HEK293T (cell line): ENCODE measurements at regions not wholly inside any gene's neighbourhood (a gene's known extent, or its start where the extent isn't known, plus 50 kb on each side); places are given as distances from the start of the nearest gene placed in this dataset.
A peak's percentile ranks its signal among the peaks of the same experiment; 100 is the strongest.

Experiments
- CTCF ChIA-PET: fragments of 350-600 bp; formaldehyde crosslinking; extraction: SDS; loops from one replicate; lab custom pipeline; 2021; ENCODE audit warnings: antibody characterized with exemption, inconsistent platforms; lab: Yijun Ruan, JAX
- POLR2A ChIA-PET: fragments of 350-600 bp; formaldehyde crosslinking; extraction: SDS; loops from one replicate; lab custom pipeline; 2020; ENCODE audit warnings: antibody characterized with exemption, inconsistent platforms; lab: Yijun Ruan, JAX
- DNase-seq: peaks from one replicate; pipeline ENCODE4 v3.0.0; 2012; ENCODE audit warnings: mixed read lengths; ENCODE audit errors: extremely low spot score
- ARNT ChIP-seq: fragments of 450-650 bp; IDR thresholded peaks from 2 replicates; pipeline ENCODE4 v1.6.1; 2017; ENCODE audit warnings: mild to moderate bottlenecking
- BHLHE40 ChIP-seq: fragments of 450-650 bp; IDR thresholded peaks from 2 replicates; pipeline ENCODE4 v1.6.1; 2016; ENCODE audit warnings: mild to moderate bottlenecking, moderate library complexity, borderline replicate concordance
- CTBP1 ChIP-seq: fragments of 450-650 bp; IDR thresholded peaks from 2 replicates; pipeline ENCODE4 v1.6.1; 2016; ENCODE audit warnings: borderline replicate concordance
- ELF4 ChIP-seq: fragments of 450-650 bp; IDR thresholded peaks from 2 replicates; pipeline ENCODE4 v1.6.1; 2017; ENCODE audit warnings: antibody characterized with exemption
- FOXA1 ChIP-seq: fragments of 450-650 bp; IDR thresholded peaks from 2 replicates; pipeline ENCODE4 v1.6.1; 2016; ENCODE audit warnings: mild to moderate bottlenecking
- FOXK2 ChIP-seq: fragments of 450-650 bp; IDR thresholded peaks from 2 replicates; pipeline ENCODE4 v1.6.1; 2016; ENCODE audit warnings: mild to moderate bottlenecking
- FOXM1 ChIP-seq: fragments of 450-650 bp; IDR thresholded peaks from 2 replicates; pipeline ENCODE4 v1.6.1; 2017; ENCODE audit warnings: mild to moderate bottlenecking, borderline replicate concordance
- HDGF ChIP-seq: fragments of 450-650 bp; IDR thresholded peaks from 2 replicates; pipeline ENCODE4 v1.6.1; 2017; ENCODE audit warnings: antibody characterized with exemption, borderline replicate concordance
- L3MBTL2 ChIP-seq: fragments of 450-650 bp; conservative IDR thresholded peaks from 2 replicates; pipeline ENCODE4 v1.6.1; 2016; ENCODE audit warnings: mild to moderate bottlenecking
- LEF1 ChIP-seq: fragments of 450-650 bp; IDR thresholded peaks from 2 replicates; pipeline ENCODE4 v1.6.1; 2017; ENCODE audit warnings: mild to moderate bottlenecking, borderline replicate concordance
- NFRKB ChIP-seq: fragments of 450-650 bp; IDR thresholded peaks from 2 replicates; pipeline ENCODE4 v1.6.1; 2016; ENCODE audit warnings: mild to moderate bottlenecking, moderate library complexity
- PKNOX1 ChIP-seq: fragments of 450-650 bp; IDR thresholded peaks from 2 replicates; pipeline ENCODE4 v1.6.1; 2016
- SP1 ChIP-seq: fragments of 450-650 bp; IDR thresholded peaks from 2 replicates; pipeline ENCODE4 v1.6.1; 2017
- SUZ12 ChIP-seq: fragments of 450-650 bp; IDR thresholded peaks from 2 replicates; pipeline ENCODE4 v1.6.1; 2016; ENCODE audit warnings: mild to moderate bottlenecking
- TARDBP ChIP-seq: fragments of 450-650 bp; IDR thresholded peaks from 2 replicates; pipeline ENCODE4 v1.6.1; 2016
- ZNF384 ChIP-seq: fragments of 450-650 bp; IDR thresholded peaks from 2 replicates; pipeline ENCODE4 v1.6.1; 2016

DNA sequence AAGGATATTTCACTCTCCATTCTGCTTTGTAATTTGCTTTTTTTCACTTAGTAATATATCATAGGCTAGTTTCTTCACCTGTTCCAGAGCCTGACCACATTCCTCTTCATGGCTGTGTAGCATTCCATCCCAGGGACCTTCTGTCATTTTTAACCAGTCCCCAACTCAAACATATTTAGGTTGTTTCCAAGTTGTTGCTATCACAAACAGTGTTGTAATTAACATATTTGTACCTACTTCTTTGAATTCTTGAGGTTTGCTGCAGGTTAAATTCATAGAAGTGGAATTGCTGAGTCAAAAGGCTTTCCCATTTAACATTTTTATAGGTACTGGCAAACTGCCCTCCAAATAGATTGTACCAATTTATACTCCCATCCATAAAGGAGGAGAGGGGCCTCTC, 65.1 kb upstream of the MED9 start:
- no peak for DNase-seq
- CTCF ChIA-PET: interaction anchor here (0.6 kb wide), 1 partner anchor 258 kb away, joined by 3 read pairs; no protein-coding TSS in a partner anchor
- POLR2A ChIA-PET: no interaction called here
- no peak for TF ChIP-seq ARNT
- TF ChIP-seq ELF4: no peak
- TF ChIP-seq SUZ12: no peak
- no peak for TF ChIP-seq BHLHE40
- no peak for TF ChIP-seq FOXM1

GRCh38 chr17:17412326-17412725, 64.5 kb upstream of the MED9 start:
- POLR2A ChIA-PET: interaction anchor here (1.0 kb wide), 1 partner anchor 179 kb away, joined by 4 read pairs; the partner anchor contains the start of gene PEMT
- CTCF ChIA-PET: interaction anchor here (0.6 kb wide), 1 partner anchor 258 kb away, joined by 3 read pairs; no protein-coding TSS in a partner anchor
- DNase-seq: no peak
- no peak for TF ChIP-seq NFRKB
- TF ChIP-seq SUZ12: no peak
- no peak for TF ChIP-seq CTBP1
- no peak for TF ChIP-seq ARNT
- TF ChIP-seq TARDBP: no peak
- no peak for TF ChIP-seq HDGF
- no peak for TF ChIP-seq ELF4

- ChIA-PET CTCF (no interaction called here), POLR2A (interaction anchor here (1.0 kb wide), 1 partner anchor 178 kb away, joined by 4 read pairs; the partner anchor contains the start of gene PEMT)
- no peak for DNase-seq
- TF ChIP-seq CTBP1 (no peak), TARDBP (no peak), ZNF384 (no peak), SP1 (no peak)
Measured at GRCh38 chr17:17413215-17413792, 63.5 kb upstream of the MED9 start.

DNA sequence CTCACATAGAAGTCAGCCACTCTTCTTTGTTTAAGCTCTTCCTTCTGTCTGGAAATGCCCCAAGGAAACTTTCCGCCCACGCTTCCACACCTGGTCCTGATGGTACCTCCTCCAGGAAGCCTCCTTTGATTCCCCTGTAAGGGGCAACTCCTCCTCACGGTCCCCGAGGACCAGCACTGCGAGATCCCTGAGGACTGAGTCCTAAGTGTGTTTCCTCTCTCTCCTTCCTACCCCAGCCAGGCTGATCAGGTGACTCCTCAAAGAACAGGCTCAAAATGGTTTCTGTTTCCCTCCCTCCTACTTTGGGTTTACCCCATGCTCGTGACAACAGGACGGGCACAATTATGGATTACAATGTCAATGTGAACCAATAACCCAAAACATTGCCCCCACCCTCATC, 63.0 kb upstream of the MED9 start:
- TF ChIP-seq BHLHE40 (no peak), NFRKB (no peak), HDGF (no peak), TARDBP (no peak), FOXK2 (no peak), FOXA1 (no peak), PKNOX1 (no peak), SP1 (no peak), LEF1 (no peak), SUZ12 (no peak), CTBP1 (no peak), FOXM1 (no peak), ARNT (no peak), L3MBTL2 (no peak), ELF4 (no peak), ZNF384 (no peak)
- ChIA-PET CTCF (no interaction called here), POLR2A (no interaction called here)
- no peak for DNase-seq

GRCh38 chr17:17414341-17414805, 62.4 kb upstream of the MED9 start:
- ChIA-PET POLR2A (no interaction called here), CTCF (no interaction called here)
- DNase-seq: no peak
- TF ChIP-seq SP1 (no peak), FOXK2 (no peak), ARNT (no peak), BHLHE40 (no peak), FOXM1 (no peak), SUZ12 (no peak), HDGF (no peak), ELF4 (no peak), L3MBTL2 (no peak), PKNOX1 (no peak)

DNA sequence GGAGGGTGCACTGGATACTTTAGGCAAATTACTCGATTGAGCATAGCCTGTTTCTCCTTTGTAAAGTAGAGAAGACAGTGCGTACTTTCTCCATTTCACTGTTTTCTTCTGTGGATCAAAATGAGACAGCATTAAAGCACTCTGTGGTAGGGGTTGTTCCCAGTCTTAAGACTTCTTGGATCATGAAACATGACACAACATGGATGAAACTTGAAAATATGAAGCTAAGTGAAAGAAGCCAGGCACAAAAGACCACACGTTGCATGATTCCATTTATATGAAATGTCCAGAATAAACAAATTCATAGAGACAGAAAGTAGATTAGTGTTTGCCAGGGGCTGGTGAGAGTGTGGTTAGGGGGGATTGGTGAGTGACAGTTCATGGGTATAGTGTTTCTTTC, 61.8 kb upstream of the MED9 start:
- CTCF ChIA-PET: no interaction called here
- POLR2A ChIA-PET: no interaction called here
- no peak for DNase-seq
- no peak for TF ChIP-seq FOXK2
- no peak for TF ChIP-seq L3MBTL2
- no peak for TF ChIP-seq FOXA1
- no peak for TF ChIP-seq FOXM1
- no peak for TF ChIP-seq SP1
- TF ChIP-seq SUZ12: no peak
- no peak for TF ChIP-seq PKNOX1
- no peak for TF ChIP-seq ZNF384
- TF ChIP-seq TARDBP: no peak
- TF ChIP-seq HDGF: no peak
- no peak for TF ChIP-seq ARNT
- TF ChIP-seq LEF1: no peak
- TF ChIP-seq NFRKB: no peak
- TF ChIP-seq ELF4: no peak

GRCh38 chr17:17416007-17416399, 60.8 kb upstream of the MED9 start:
- ChIA-PET POLR2A (no interaction called here), CTCF (no interaction called here)
- peak; percentile 52 for DNase-seq

More at GRCh38 chr17:17416007-17416399, 60.8 kb upstream of the MED9 start:
- TF ChIP-seq HDGF: no peak
- TF ChIP-seq SUZ12: no peak
- no peak for TF ChIP-seq CTBP1
- TF ChIP-seq L3MBTL2: no peak; the same call in 1 of the 2 replicates
- no peak for TF ChIP-seq LEF1
- TF ChIP-seq ELF4: no peak
- TF ChIP-seq BHLHE40: no peak
- no peak for TF ChIP-seq ARNT
- no peak for TF ChIP-seq FOXK2
- TF ChIP-seq ZNF384: no peak
- TF ChIP-seq FOXM1: no peak
- no peak for TF ChIP-seq FOXA1
- no peak for TF ChIP-seq SP1
- no peak for TF ChIP-seq TARDBP
- TF ChIP-seq PKNOX1: no peak
- TF ChIP-seq NFRKB: no peak
